ENCODE measurements at regions not wholly inside any gene's neighbourhood (a gene's known extent, or its start where the extent isn't known, plus 50 kb on each side); places are given as distances from the start of the nearest gene placed in this dataset.

- H3K27ac ChIP-seq (ENCODE audit: low read depth in 1 of 2, low read length in 2 of 2), result no peak overlapping the region
- no peaks in the 10 kb centered on the region for H3K4me1 ChIP-seq (ENCODE audit: control insufficient read depth in 4 of 4, insufficient read depth in 4 of 4, low read length in 3 of 4)
- no peak overlapping the region for H3K9ac ChIP-seq (ENCODE audit: low read depth in 1 of 2, low read length in 2 of 2)
- no peak for TF ChIP-seq HNF4G (IDR thresholded peaks at IDR 0.05)
- no peak for TF ChIP-seq MAX (IDR thresholded peaks at IDR 0.05)
- no peak for TF ChIP-seq RXRA (IDR thresholded peaks at IDR 0.05)
- no peak for TF ChIP-seq FOXA1 (IDR thresholded peaks at IDR 0.05)
- 84% methylated on average over 1 of the region's 1 CpG for WGBS
- peaks cover 0 to 3% (median 0%) of the 10 kb centered on the region in 4 donors for H3K27me3 ChIP-seq (ENCODE audit: control insufficient read depth in 4 of 4, insufficient read depth in 4 of 4, low read length in 3 of 4)
- H3K36me3 ChIP-seq (ENCODE audit: control insufficient read depth in 4 of 4, insufficient read depth in 3 of 4, low read depth in 1 of 4, low read length in 3 of 4), result no peaks in the 10 kb centered on the region
- no peak for DNase-seq (ENCODE audit: low spot score)
- no peak overlapping the region for H3K4me3 ChIP-seq (ENCODE audit: low read depth in 1 of 3, low read length in 3 of 3)
- H3K9me3 ChIP-seq (ENCODE audit: control insufficient read depth in 4 of 4, low read length in 3 of 4), result no peaks in the 10 kb centered on the region
Measured at GRCh38 chr4:110955748-110956147, 332.9 kb upstream of the PITX2 start.

GRCh38 chr4:110959041-110959643 lies 336.3 kb upstream of the PITX2 start:
- no peak overlapping the region for H3K9ac ChIP-seq (ENCODE audit: low read depth in 1 of 2, low read length in 2 of 2)
- DNase-seq (ENCODE audit: low spot score), result no peak

More at GRCh38 chr4:110959041-110959643, 336.3 kb upstream of the PITX2 start:
- Histone ChIP-seq H3K27ac (ENCODE audit: low read depth in 1 of 2, low read length in 2 of 2) (no peak overlapping the region), H3K27me3 (ENCODE audit: control insufficient read depth in 4 of 4, insufficient read depth in 4 of 4, low read length in 3 of 4) (peaks cover 0 to 4% (median 0%) of the 10 kb centered on the region in 4 donors), H3K9me3 (ENCODE audit: control insufficient read depth in 4 of 4, low read length in 3 of 4) (no peaks in the 10 kb centered on the region), H3K4me3 (ENCODE audit: low read depth in 1 of 3, low read length in 3 of 3) (no peak overlapping the region), H3K4me1 (ENCODE audit: control insufficient read depth in 4 of 4, insufficient read depth in 4 of 4, low read length in 3 of 4) (no peaks in the 10 kb centered on the region), H3K36me3 (ENCODE audit: control insufficient read depth in 4 of 4, insufficient read depth in 3 of 4, low read depth in 1 of 4, low read length in 3 of 4) (no peaks in the 10 kb centered on the region)
- TF ChIP-seq FOXA1 (IDR thresholded peaks at IDR 0.05) (no peak), CTCF (IDR thresholded peaks at IDR 0.05; ENCODE audit: low read depth, low read length, missing input control) (no peak), FOXA2 (IDR thresholded peaks at IDR 0.05) (no peak), RAD21 (IDR thresholded peaks at IDR 0.05) (peak; percentile 25 to 32), MAX (IDR thresholded peaks at IDR 0.05) (no peak)
- TF ChIP-seq, protein P1, sequence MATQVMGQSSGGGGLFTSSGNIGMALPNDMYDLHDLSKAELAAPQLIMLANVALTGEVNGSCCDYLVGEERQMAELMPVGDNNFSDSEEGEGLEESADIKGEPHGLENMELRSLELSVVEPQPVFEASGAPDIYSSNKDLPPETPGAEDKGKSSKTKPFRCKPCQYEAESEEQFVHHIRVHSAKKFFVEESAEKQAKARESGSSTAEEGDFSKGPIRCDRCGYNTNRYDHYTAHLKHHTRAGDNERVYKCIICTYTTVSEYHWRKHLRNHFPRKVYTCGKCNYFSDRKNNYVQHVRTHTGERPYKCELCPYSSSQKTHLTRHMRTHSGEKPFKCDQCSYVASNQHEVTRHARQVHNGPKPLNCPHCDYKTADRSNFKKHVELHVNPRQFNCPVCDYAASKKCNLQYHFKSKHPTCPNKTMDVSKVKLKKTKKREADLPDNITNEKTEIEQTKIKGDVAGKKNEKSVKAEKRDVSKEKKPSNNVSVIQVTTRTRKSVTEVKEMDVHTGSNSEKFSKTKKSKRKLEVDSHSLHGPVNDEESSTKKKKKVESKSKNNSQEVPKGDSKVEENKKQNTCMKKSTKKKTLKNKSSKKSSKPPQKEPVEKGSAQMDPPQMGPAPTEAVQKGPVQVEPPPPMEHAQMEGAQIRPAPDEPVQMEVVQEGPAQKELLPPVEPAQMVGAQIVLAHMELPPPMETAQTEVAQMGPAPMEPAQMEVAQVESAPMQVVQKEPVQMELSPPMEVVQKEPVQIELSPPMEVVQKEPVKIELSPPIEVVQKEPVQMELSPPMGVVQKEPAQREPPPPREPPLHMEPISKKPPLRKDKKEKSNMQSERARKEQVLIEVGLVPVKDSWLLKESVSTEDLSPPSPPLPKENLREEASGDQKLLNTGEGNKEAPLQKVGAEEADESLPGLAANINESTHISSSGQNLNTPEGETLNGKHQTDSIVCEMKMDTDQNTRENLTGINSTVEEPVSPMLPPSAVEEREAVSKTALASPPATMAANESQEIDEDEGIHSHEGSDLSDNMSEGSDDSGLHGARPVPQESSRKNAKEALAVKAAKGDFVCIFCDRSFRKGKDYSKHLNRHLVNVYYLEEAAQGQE (IDR thresholded peaks at IDR 0.05), result no peak

All from liver (tissue), 8 donors.